GM06990 (cell line): ENCODE measurements at regions not wholly inside any gene's neighbourhood (a gene's known extent, or its start where the extent isn't known, plus 50 kb on each side); places are given as distances from the start of the nearest gene placed in this dataset.

Source experiments
- DNase-seq: peaks from one replicate; pipeline ENCODE4 v3.0.0-alpha.2; 2011; ENCODE audit not compliant: insufficient read length; ENCODE audit errors: extremely low read depth
- H3K27me3 ChIP-seq: replicated peaks from 2 replicates; pipeline ENCODE4 v1.6.0; 2011; ENCODE audit warnings: low read length; ENCODE audit not compliant: control insufficient read depth, insufficient read depth
- H3K36me3 ChIP-seq: 2 replicates; pipeline ENCODE4 v1.5.1; 2011; ENCODE audit warnings: low read length; ENCODE audit not compliant: control insufficient read depth, insufficient read depth
- H3K4me3 ChIP-seq: replicated peaks from 2 replicates; pipeline ENCODE4 v1.5.1; 2011; ENCODE audit warnings: low read depth, mild to moderate bottlenecking, control low read depth, low read length
- CTCF ChIP-seq: IDR thresholded peaks from 2 replicates; pipeline ENCODE4 v1.5.1; 2011; ENCODE audit warnings: low read length, control low read depth, mild to moderate bottlenecking, inconsistent platforms; ENCODE audit not compliant: insufficient read depth, poor library complexity, severe bottlenecking

GRCh38 chr13:99150575-99151361, 49.9 kb upstream of the UBAC2 start:
- DNase-seq: no peak
- Histone ChIP-seq H3K4me3 (no peak overlapping the region), H3K27me3 (no peaks in the 10 kb centered on the region), H3K36me3 (no peaks in the 10 kb centered on the region)
- no peak for TF ChIP-seq CTCF
